ENCODE measurements at regions not wholly inside any gene's neighbourhood (a gene's known extent, or its start where the extent isn't known, plus 50 kb on each side); places are given as distances from the start of the nearest gene placed in this dataset.

- ChIA-PET CTCF (no interaction called here), POLR2A (no interaction called here)
- Histone ChIP-seq H3K4me3 (ENCODE audit: control insufficient read depth in 1 of 2, extremely low read depth in 1 of 2, low read length in 1 of 2) (no peak overlapping the region), H3K27ac (ENCODE audit: low read length) (no peak overlapping the region), H3K36me3 (ENCODE audit: control insufficient read depth in 2 of 2, extremely low read depth in 1 of 2, insufficient read depth in 1 of 2, low read length in 1 of 2) (no peaks in the 10 kb centered on the region), H3K27me3 (replicated peaks in 1 of 2; ENCODE audit: control insufficient read depth in 2 of 2, extremely low read depth in 1 of 2, insufficient read depth in 2 of 2, low read length in 1 of 2) (no peaks in the 10 kb centered on the region), H3K4me1 (ENCODE audit: control insufficient read depth in 1 of 2, extremely low read depth in 1 of 2, insufficient read depth in 2 of 2, low read length in 2 of 2) (no peaks in the 10 kb centered on the region), H3K9me3 (no peaks in the 10 kb centered on the region)
- Mint-ChIP-seq H3K4me1 (no peaks in the 10 kb centered on the region), H3K9me3 (peaks cover 5 to 10% (median 8%) of the 10 kb centered on the region in 3 donors), H3K4me3 (no peak overlapping the region), H3K27me3 (no peaks in the 10 kb centered on the region), H3K27ac (no peak overlapping the region), H3K36me3 (no peaks in the 10 kb centered on the region)
- ATAC-seq (replicated peaks in 1 of 4) (no peak), DNase-seq (no peak)
- WGBS (ENCODE audit: insufficient coverage), result no CpG with 5 or more reads among the region's 1 CpG
These were observed 633.5 kb upstream of the ANKRD30A start for GRCh38 chr10:36491926-36492325.

GRCh38 chr10:36489611-36490228, 635.7 kb upstream of the ANKRD30A start:
- peaks cover 4 to 10% (median 8%) of the 10 kb centered on the region in 3 donors for H3K9me3 Mint-ChIP-seq
- Histone ChIP-seq H3K4me3 (ENCODE audit: control insufficient read depth in 1 of 2, extremely low read depth in 1 of 2, low read length in 1 of 2) (no peak overlapping the region), H3K36me3 (ENCODE audit: control insufficient read depth in 2 of 2, extremely low read depth in 1 of 2, insufficient read depth in 1 of 2, low read length in 1 of 2) (no peaks in the 10 kb centered on the region), H3K9me3 (no peaks in the 10 kb centered on the region), H3K27ac (ENCODE audit: low read length) (no peak overlapping the region), H3K27me3 (replicated peaks in 1 of 2; ENCODE audit: control insufficient read depth in 2 of 2, extremely low read depth in 1 of 2, insufficient read depth in 2 of 2, low read length in 1 of 2) (no peaks in the 10 kb centered on the region), H3K4me1 (ENCODE audit: control insufficient read depth in 1 of 2, extremely low read depth in 1 of 2, insufficient read depth in 2 of 2, low read length in 2 of 2) (no peaks in the 10 kb centered on the region)
- ChIA-PET POLR2A (no interaction called here), CTCF (no interaction called here)
- no peak overlapping the region for H3K4me3 Mint-ChIP-seq
- 52% methylated on average over 2 of the region's 5 CpGs for WGBS (ENCODE audit: insufficient coverage)
- DNase-seq (no peak), ATAC-seq (replicated peaks in 1 of 4) (no peak)
- no peaks in the 10 kb centered on the region for H3K27me3 Mint-ChIP-seq
- H3K36me3 Mint-ChIP-seq, result no peaks in the 10 kb centered on the region
- no peaks in the 10 kb centered on the region for H3K4me1 Mint-ChIP-seq
- H3K27ac Mint-ChIP-seq, result no peak overlapping the region

GRCh38 chr10:36489181-36489580, 636.2 kb upstream of the ANKRD30A start:
- Histone ChIP-seq H3K4me1 (ENCODE audit: control insufficient read depth in 1 of 2, extremely low read depth in 1 of 2, insufficient read depth in 2 of 2, low read length in 2 of 2) (no peaks in the 10 kb centered on the region), H3K4me3 (ENCODE audit: control insufficient read depth in 1 of 2, extremely low read depth in 1 of 2, low read length in 1 of 2) (no peak overlapping the region), H3K36me3 (ENCODE audit: control insufficient read depth in 2 of 2, extremely low read depth in 1 of 2, insufficient read depth in 1 of 2, low read length in 1 of 2) (no peaks in the 10 kb centered on the region), H3K9me3 (no peaks in the 10 kb centered on the region), H3K27me3 (replicated peaks in 1 of 2; ENCODE audit: control insufficient read depth in 2 of 2, extremely low read depth in 1 of 2, insufficient read depth in 2 of 2, low read length in 1 of 2) (no peaks in the 10 kb centered on the region), H3K27ac (ENCODE audit: low read length) (no peak overlapping the region)
- H3K27me3 Mint-ChIP-seq, result no peaks in the 10 kb centered on the region
- DNase-seq (no peak), ATAC-seq (replicated peaks in 1 of 4) (no peak)
- no peaks in the 10 kb centered on the region for H3K4me1 Mint-ChIP-seq
- H3K27ac Mint-ChIP-seq, result no peak overlapping the region
- H3K36me3 Mint-ChIP-seq, result no peaks in the 10 kb centered on the region
- H3K9me3 Mint-ChIP-seq, result peaks cover 6 to 10% (median 8%) of the 10 kb centered on the region in 3 donors
- ChIA-PET CTCF (no interaction called here), POLR2A (no interaction called here)
- no peak overlapping the region for H3K4me3 Mint-ChIP-seq
- 88% methylated on average over 1 of the region's 7 CpGs for WGBS (ENCODE audit: insufficient coverage)

- DNase-seq (no peak), ATAC-seq (replicated peaks in 1 of 4) (no peak)
- Mint-ChIP-seq H3K4me1 (no peaks in the 10 kb centered on the region), H3K27me3 (no peaks in the 10 kb centered on the region), H3K9me3 (peaks cover 4 to 10% (median 8%) of the 10 kb centered on the region in 3 donors), H3K36me3 (no peaks in the 10 kb centered on the region), H3K4me3 (no peak overlapping the region), H3K27ac (no peak overlapping the region)
- Histone ChIP-seq H3K4me1 (ENCODE audit: control insufficient read depth in 1 of 2, extremely low read depth in 1 of 2, insufficient read depth in 2 of 2, low read length in 2 of 2) (no peaks in the 10 kb centered on the region), H3K4me3 (ENCODE audit: control insufficient read depth in 1 of 2, extremely low read depth in 1 of 2, low read length in 1 of 2) (no peak overlapping the region), H3K27me3 (replicated peaks in 1 of 2; ENCODE audit: control insufficient read depth in 2 of 2, extremely low read depth in 1 of 2, insufficient read depth in 2 of 2, low read length in 1 of 2) (no peaks in the 10 kb centered on the region), H3K36me3 (ENCODE audit: control insufficient read depth in 2 of 2, extremely low read depth in 1 of 2, insufficient read depth in 1 of 2, low read length in 1 of 2) (no peaks in the 10 kb centered on the region), H3K9me3 (no peaks in the 10 kb centered on the region), H3K27ac (ENCODE audit: low read length) (no peak overlapping the region)
- WGBS (ENCODE audit: insufficient coverage), result no CpG with 5 or more reads among the region's 4 CpGs
- CTCF ChIA-PET, result no interaction called here
- POLR2A ChIA-PET, result no interaction called here
These were observed 636.8 kb upstream of the ANKRD30A start for GRCh38 chr10:36488579-36488978.

GRCh38 chr10:36479073-36479472, 646.3 kb upstream of the ANKRD30A start:
- H3K9me3 Mint-ChIP-seq, result peaks cover 5 to 10% (median 5%) of the 10 kb centered on the region in 3 donors
- no peak overlapping the region for H3K27ac ChIP-seq (ENCODE audit: low read length)
- ChIA-PET POLR2A (no interaction called here), CTCF (no interaction called here)
- H3K4me1 ChIP-seq (ENCODE audit: control insufficient read depth in 1 of 2, extremely low read depth in 1 of 2, insufficient read depth in 2 of 2, low read length in 2 of 2), result no peaks in the 10 kb centered on the region
- no peak overlapping the region for H3K4me3 Mint-ChIP-seq
- no peaks in the 10 kb centered on the region for H3K27me3 ChIP-seq (replicated peaks in 1 of 2; ENCODE audit: control insufficient read depth in 2 of 2, extremely low read depth in 1 of 2, insufficient read depth in 2 of 2, low read length in 1 of 2)
- no peak overlapping the region for H3K4me3 ChIP-seq (ENCODE audit: control insufficient read depth in 1 of 2, extremely low read depth in 1 of 2, low read length in 1 of 2)
- no peaks in the 10 kb centered on the region for H3K4me1 Mint-ChIP-seq
- H3K9me3 ChIP-seq, result no peaks in the 10 kb centered on the region
- no peak overlapping the region for H3K27ac Mint-ChIP-seq
- no peaks in the 10 kb centered on the region for H3K27me3 Mint-ChIP-seq
- ATAC-seq (replicated peaks in 1 of 4) (no peak), DNase-seq (no peak)
- H3K36me3 Mint-ChIP-seq, result no peaks in the 10 kb centered on the region
- H3K36me3 ChIP-seq (ENCODE audit: control insufficient read depth in 2 of 2, extremely low read depth in 1 of 2, insufficient read depth in 1 of 2, low read length in 1 of 2), result no peaks in the 10 kb centered on the region

GRCh38 chr10:36476399-36476798, 649.0 kb upstream of the ANKRD30A start:
- Mint-ChIP-seq H3K36me3 (no peaks in the 10 kb centered on the region), H3K4me3 (no peak overlapping the region), H3K27ac (no peak overlapping the region), H3K4me1 (no peaks in the 10 kb centered on the region), H3K9me3 (peaks cover 2 to 13% (median 5%) of the 10 kb centered on the region in 3 donors), H3K27me3 (no peaks in the 10 kb centered on the region)
- whole genome bisulfite sequencing (ENCODE audit: insufficient coverage), result no CpG with 5 or more reads among the region's 5 CpGs
- Histone ChIP-seq H3K36me3 (ENCODE audit: control insufficient read depth in 2 of 2, extremely low read depth in 1 of 2, insufficient read depth in 1 of 2, low read length in 1 of 2) (no peaks in the 10 kb centered on the region), H3K4me3 (ENCODE audit: control insufficient read depth in 1 of 2, extremely low read depth in 1 of 2, low read length in 1 of 2) (no peak overlapping the region), H3K9me3 (no peaks in the 10 kb centered on the region), H3K27ac (ENCODE audit: low read length) (no peak overlapping the region), H3K27me3 (replicated peaks in 1 of 2; ENCODE audit: control insufficient read depth in 2 of 2, extremely low read depth in 1 of 2, insufficient read depth in 2 of 2, low read length in 1 of 2) (no peaks in the 10 kb centered on the region), H3K4me1 (ENCODE audit: control insufficient read depth in 1 of 2, extremely low read depth in 1 of 2, insufficient read depth in 2 of 2, low read length in 2 of 2) (no peaks in the 10 kb centered on the region)
- DNase-seq, result no peak
- POLR2A ChIA-PET, result no interaction called here
- ATAC-seq (replicated peaks in 1 of 4), result no peak
- CTCF ChIA-PET, result no interaction called here

GRCh38 chr10:36475746-36476145, 649.7 kb upstream of the ANKRD30A start:
- H3K36me3 Mint-ChIP-seq, result no peaks in the 10 kb centered on the region
- CTCF ChIA-PET, result no interaction called here
- H3K4me3 Mint-ChIP-seq, result no peak overlapping the region
- H3K9me3 ChIP-seq, result no peaks in the 10 kb centered on the region
- WGBS (ENCODE audit: insufficient coverage), result no CpG with 5 or more reads among the region's 1 CpG
- H3K27me3 ChIP-seq (replicated peaks in 1 of 2; ENCODE audit: control insufficient read depth in 2 of 2, extremely low read depth in 1 of 2, insufficient read depth in 2 of 2, low read length in 1 of 2), result no peaks in the 10 kb centered on the region
- H3K9me3 Mint-ChIP-seq, result peaks cover 2 to 13% (median 5%) of the 10 kb centered on the region in 3 donors
- DNase-seq (no peak), ATAC-seq (replicated peaks in 1 of 4) (no peak)
- H3K4me3 ChIP-seq (ENCODE audit: control insufficient read depth in 1 of 2, extremely low read depth in 1 of 2, low read length in 1 of 2), result no peak overlapping the region
- no peaks in the 10 kb centered on the region for H3K27me3 Mint-ChIP-seq
- no peak overlapping the region for H3K27ac Mint-ChIP-seq
- POLR2A ChIA-PET, result no interaction called here
- no peak overlapping the region for H3K27ac ChIP-seq (ENCODE audit: low read length)
- H3K4me1 Mint-ChIP-seq, result no peaks in the 10 kb centered on the region
- no peaks in the 10 kb centered on the region for H3K4me1 ChIP-seq (ENCODE audit: control insufficient read depth in 1 of 2, extremely low read depth in 1 of 2, insufficient read depth in 2 of 2, low read length in 2 of 2)
- H3K36me3 ChIP-seq (ENCODE audit: control insufficient read depth in 2 of 2, extremely low read depth in 1 of 2, insufficient read depth in 1 of 2, low read length in 1 of 2), result no peaks in the 10 kb centered on the region
